OCI-LY3 (cell line): ENCODE measurements at regions not wholly inside any gene's neighbourhood (a gene's known extent, or its start where the extent isn't known, plus 50 kb on each side); places are given as distances from the start of the nearest gene placed in this dataset.

Experiments
- H2AFZ ChIP-seq: fragments of 200-600, 300-600 bp; shearing (Covaris generic); 2 replicates; pipeline ENCODE4 v1.6.0; 2014; ENCODE audit warnings: antibody characterized with exemption, low read depth, low read length
- H3K27ac ChIP-seq: fragments of 200-600, 300-600 bp; sonication (generic); 2 replicates; pipeline ENCODE4 v1.5.1; 2014; ENCODE audit warnings: mild to moderate bottlenecking, low read length, moderate library complexity, mixed read lengths
- H3K27me3 ChIP-seq: fragments of 200-600, 300-600 bp; sonication (generic); 2 replicates; pipeline ENCODE4 v1.6.1; 2014; ENCODE audit warnings: low read depth, low read length, mixed read lengths
- H3K36me3 ChIP-seq: fragments of 200-600, 300-600 bp; sonication (generic); replicated peaks from 2 replicates; pipeline ENCODE3; 2014; ENCODE audit warnings: low read depth, low read length, mixed read lengths
- H3K4me1 ChIP-seq: fragments of 300-600, 200-600 bp; sonication (generic); 2 replicates; pipeline ENCODE4 v1.6.1; 2014; ENCODE audit warnings: low read length, mixed read lengths
- H3K4me2 ChIP-seq: fragments of 200-600, 300-600 bp; sonication (generic); 2 replicates; pipeline ENCODE4 v1.6.1; 2014; ENCODE audit warnings: low read length, mixed read lengths
- H3K4me3 ChIP-seq: fragments of 300-600, 200-600 bp; sonication (generic); 2 replicates; pipeline ENCODE4 v1.5.1; 2014; ENCODE audit warnings: antibody characterized with exemption, mild to moderate bottlenecking, low read length, moderate library complexity
- H3K79me2 ChIP-seq: fragments of 300-600, 200-600 bp; shearing (Covaris generic); 2 replicates; pipeline ENCODE4 v1.6.1; 2014; ENCODE audit warnings: mild to moderate bottlenecking, low read length, mixed read lengths
- H3K9ac ChIP-seq: fragments of 300-600, 200-600 bp; shearing (Covaris generic); 2 replicates; pipeline ENCODE4 v1.6.0; 2014; ENCODE audit warnings: mild to moderate bottlenecking, low read length, moderate library complexity
- H3K9me3 ChIP-seq: fragments of 200-600, 300-600 bp; shearing (Covaris generic); 2 replicates; pipeline ENCODE4 v1.6.1; 2014; ENCODE audit warnings: low read length, mixed read lengths; ENCODE audit not compliant: insufficient read depth
- H4K20me1 ChIP-seq: fragments of 200-600, 300-600 bp; sonication (generic); 2 replicates; pipeline ENCODE4 v1.6.1; 2016; ENCODE audit warnings: low read length, mixed read lengths; ENCODE audit not compliant: insufficient read depth
- EZH2phosphoT487 ChIP-seq: fragments of 200-600 bp; shearing (Covaris generic); IDR thresholded peaks from 2 replicates; pipeline ENCODE4 v1.6.1; 2018; ENCODE audit warnings: antibody characterized with exemption, mixed run types, low read depth
- TF ChIP-seq, protein P1 (sequence below): fragments of 200-600, 300-600 bp; sonication (generic); IDR thresholded peaks from 2 replicates; pipeline ENCODE4 v1.5.1; 2014; ENCODE audit warnings: antibody characterized with exemption, low read length, low read depth

GRCh38 chr2:65649811-65650589 lies 217.6 kb upstream of the SPRED2 start:
- no peaks in the 10 kb centered on the region for H3K36me3 ChIP-seq
- H2AFZ ChIP-seq: no peak overlapping the region
- H3K27ac ChIP-seq: no peak overlapping the region
- H4K20me1 ChIP-seq: no peaks in the 10 kb centered on the region
- H3K4me3 ChIP-seq: no peak overlapping the region
- H3K9ac ChIP-seq: no peak overlapping the region
- H3K4me1 ChIP-seq: peaks cover 4% of the 10 kb centered on the region; the same call in 1 of the 2 replicates
- H3K79me2 ChIP-seq: no peaks in the 10 kb centered on the region
- no peaks in the 10 kb centered on the region for H3K27me3 ChIP-seq
- TF ChIP-seq, protein P1, sequence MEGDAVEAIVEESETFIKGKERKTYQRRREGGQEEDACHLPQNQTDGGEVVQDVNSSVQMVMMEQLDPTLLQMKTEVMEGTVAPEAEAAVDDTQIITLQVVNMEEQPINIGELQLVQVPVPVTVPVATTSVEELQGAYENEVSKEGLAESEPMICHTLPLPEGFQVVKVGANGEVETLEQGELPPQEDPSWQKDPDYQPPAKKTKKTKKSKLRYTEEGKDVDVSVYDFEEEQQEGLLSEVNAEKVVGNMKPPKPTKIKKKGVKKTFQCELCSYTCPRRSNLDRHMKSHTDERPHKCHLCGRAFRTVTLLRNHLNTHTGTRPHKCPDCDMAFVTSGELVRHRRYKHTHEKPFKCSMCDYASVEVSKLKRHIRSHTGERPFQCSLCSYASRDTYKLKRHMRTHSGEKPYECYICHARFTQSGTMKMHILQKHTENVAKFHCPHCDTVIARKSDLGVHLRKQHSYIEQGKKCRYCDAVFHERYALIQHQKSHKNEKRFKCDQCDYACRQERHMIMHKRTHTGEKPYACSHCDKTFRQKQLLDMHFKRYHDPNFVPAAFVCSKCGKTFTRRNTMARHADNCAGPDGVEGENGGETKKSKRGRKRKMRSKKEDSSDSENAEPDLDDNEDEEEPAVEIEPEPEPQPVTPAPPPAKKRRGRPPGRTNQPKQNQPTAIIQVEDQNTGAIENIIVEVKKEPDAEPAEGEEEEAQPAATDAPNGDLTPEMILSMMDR: no peak
- no peak for TF ChIP-seq EZH2phosphoT487
- no peaks in the 10 kb centered on the region for H3K9me3 ChIP-seq
- H3K4me2 ChIP-seq: no peak overlapping the region

DNA sequence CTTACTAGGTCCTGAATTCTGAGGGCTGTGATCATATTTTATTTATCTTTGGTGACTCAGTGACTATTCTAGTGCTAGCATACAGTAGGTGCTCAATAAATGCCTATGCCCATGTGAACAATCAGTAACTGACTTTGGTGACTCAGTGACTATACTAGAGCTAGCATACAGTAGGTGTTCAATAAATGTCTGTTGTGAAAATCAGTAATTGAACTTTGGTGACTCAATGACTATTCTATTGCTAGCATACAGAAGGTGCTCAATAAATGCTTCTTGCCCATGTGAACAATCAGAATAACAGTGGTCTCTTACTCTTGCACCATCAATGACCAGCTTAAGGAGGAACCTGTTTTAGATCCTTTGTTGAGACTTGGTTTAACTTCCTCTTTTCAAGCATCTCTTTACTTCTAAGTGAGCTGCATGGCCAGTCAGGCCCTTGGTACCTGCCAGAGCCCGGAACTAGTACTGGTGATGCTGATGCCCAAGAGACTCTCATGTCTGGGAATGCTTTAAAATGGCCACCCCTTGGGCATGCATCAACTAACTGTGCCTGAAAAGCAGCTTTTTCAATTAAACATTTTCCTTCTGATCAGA lies 214.9 kb upstream of the SPRED2 start:
- Histone ChIP-seq H4K20me1 (no peaks in the 10 kb centered on the region), H3K4me3 (no peak overlapping the region), H3K4me1 (peaks cover 4% of the 10 kb centered on the region; the same call in 1 of the 2 replicates), H3K9me3 (no peaks in the 10 kb centered on the region), H2AFZ (no peak overlapping the region), H3K9ac (no peak overlapping the region), H3K27ac (no peak overlapping the region), H3K27me3 (no peaks in the 10 kb centered on the region), H3K36me3 (no peaks in the 10 kb centered on the region), H3K79me2 (no peaks in the 10 kb centered on the region), H3K4me2 (no peak overlapping the region)
- TF ChIP-seq, protein P1: no peak
- no peak for TF ChIP-seq EZH2phosphoT487

DNA sequence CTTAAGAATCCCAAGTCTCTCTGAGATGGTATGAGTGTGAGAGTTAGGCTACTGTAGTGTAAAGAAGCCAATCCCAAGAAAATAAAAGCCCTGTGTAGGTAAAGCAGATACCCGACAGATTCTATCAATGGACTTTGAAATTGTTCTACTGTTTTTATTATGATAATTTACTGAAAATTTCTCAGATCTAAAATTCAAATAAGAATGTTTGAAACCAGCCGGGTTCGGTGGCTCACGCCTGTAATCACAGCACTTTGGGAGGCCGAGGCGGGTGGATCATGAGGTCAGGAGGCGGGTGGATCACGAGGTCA lies 208.3 kb upstream of the SPRED2 start:
- H3K36me3 ChIP-seq: no peaks in the 10 kb centered on the region
- no peak for TF ChIP-seq EZH2phosphoT487
- TF ChIP-seq, protein P1: no peak
- H3K9ac ChIP-seq: no peak overlapping the region
- H3K27me3 ChIP-seq: peaks cover 25% of the 10 kb centered on the region
- no peak overlapping the region for H2AFZ ChIP-seq
- no peaks in the 10 kb centered on the region for H3K9me3 ChIP-seq
- no peaks in the 10 kb centered on the region for H3K79me2 ChIP-seq
- H4K20me1 ChIP-seq: no peaks in the 10 kb centered on the region
- H3K4me2 ChIP-seq: peak overlapping the region; percentile 79
- H3K4me1 ChIP-seq: peaks cover 2% of the 10 kb centered on the region; the same call in 1 of the 2 replicates
- H3K4me3 ChIP-seq: peak overlapping the region; percentile 74
- no peak overlapping the region for H3K27ac ChIP-seq

DNA sequence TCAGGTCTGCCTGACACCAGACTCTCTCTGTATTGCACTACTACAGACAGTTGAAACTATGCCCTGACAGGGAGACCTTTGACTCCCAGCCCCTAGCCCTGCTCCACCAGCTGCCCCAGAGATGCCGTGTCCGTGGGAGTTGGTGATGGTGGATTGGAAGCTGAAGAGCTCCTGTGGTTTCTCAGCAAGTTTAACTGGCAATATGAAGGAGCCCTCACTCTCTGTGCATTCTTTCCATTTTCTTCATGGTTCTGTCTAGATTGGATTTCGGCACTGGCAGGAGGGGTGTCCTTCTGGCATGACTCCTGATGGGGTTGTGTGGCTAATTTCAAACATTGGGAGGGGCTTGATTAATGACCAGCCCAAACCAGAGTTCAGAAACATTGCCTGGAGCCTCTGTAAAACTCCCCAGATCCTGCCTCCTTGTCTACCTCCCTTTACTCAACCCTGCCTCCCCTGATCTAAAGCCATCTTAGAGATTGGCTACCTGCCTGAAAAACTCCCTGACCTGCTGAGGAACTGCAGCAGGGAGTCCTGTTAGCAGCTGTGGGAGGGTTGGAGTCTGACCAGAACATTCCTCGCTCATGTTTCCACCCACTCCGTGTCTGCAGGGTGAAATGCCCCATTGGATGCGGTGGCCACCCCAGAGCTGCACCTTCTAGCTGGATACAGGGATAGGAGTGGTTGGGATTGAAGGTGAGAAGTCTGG lies 206.9 kb upstream of the SPRED2 start:
- peaks cover 2% of the 10 kb centered on the region; the same call in 1 of the 2 replicates for H3K4me1 ChIP-seq
- H4K20me1 ChIP-seq: no peaks in the 10 kb centered on the region
- H3K27me3 ChIP-seq: peaks cover 33% of the 10 kb centered on the region
- H3K9me3 ChIP-seq: no peaks in the 10 kb centered on the region
- H3K79me2 ChIP-seq: no peaks in the 10 kb centered on the region
- H3K4me3 ChIP-seq: no peak overlapping the region
- H3K9ac ChIP-seq: no peak overlapping the region
- TF ChIP-seq EZH2phosphoT487: no peak
- TF ChIP-seq, protein P1: no peak
- no peak overlapping the region for H2AFZ ChIP-seq
- H3K27ac ChIP-seq: no peak overlapping the region
- 0 out of 2 replicates have a peak overlapping the region, but pooled peaks have one; percentile 79 for H3K4me2 ChIP-seq
- H3K36me3 ChIP-seq: no peaks in the 10 kb centered on the region
